ENCODE measurements at regions not wholly inside any gene's neighbourhood (a gene's known extent, or its start where the extent isn't known, plus 50 kb on each side); places are given as distances from the start of the nearest gene placed in this dataset.

DNA sequence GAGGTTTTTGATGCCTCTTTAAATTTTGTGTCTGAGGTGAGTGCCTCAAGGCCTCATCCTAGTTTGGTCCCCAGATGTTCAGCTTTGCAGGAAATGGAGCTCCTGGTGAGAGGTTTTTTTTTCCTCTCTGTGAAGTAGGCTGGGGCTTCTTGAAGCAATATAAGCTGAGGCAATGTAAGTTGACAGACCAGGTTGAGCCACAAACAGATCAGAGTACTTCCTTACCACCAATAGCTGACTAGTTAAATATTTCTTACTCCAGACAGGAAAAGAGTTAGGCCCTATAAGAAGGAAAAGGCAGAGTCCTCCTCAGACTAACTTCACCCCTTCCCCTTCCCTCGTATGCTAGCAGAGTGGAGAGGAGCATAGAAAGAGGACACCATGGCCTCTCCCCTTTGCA is 341.0 kb downstream of the LMO4 start:
- no peak overlapping the region for H3K27ac Mint-ChIP-seq
- H3K4me1 ChIP-seq (ENCODE audit: control insufficient read depth, insufficient read depth, low read length), result no peaks in the 10 kb centered on the region
- WGBS, 2 experiments (ENCODE audit: insufficient coverage in 1 of 2, insufficient read length in 1 of 2), result no CpG with 5 or more reads among the region's 1 CpG
- no peak for DNase-seq
- H3K4me3 Mint-ChIP-seq, result no peak overlapping the region
- H3K36me3 Mint-ChIP-seq (ENCODE audit: low read depth), result no peaks in the 10 kb centered on the region
- no peak overlapping the region for H3K27ac ChIP-seq (ENCODE audit: low read depth, low read length)
- no peaks in the 10 kb centered on the region for H3K9me3 Mint-ChIP-seq
- no peaks in the 10 kb centered on the region for H3K27me3 ChIP-seq (ENCODE audit: control insufficient read depth, insufficient read depth, low read length, poor library complexity, severe bottlenecking)
- no peak overlapping the region for H3K9ac ChIP-seq (ENCODE audit: extremely low read depth, low read length, poor library complexity, severe bottlenecking)
- H3K4me3 ChIP-seq (ENCODE audit: low read length), result no peak overlapping the region
- H3K9me3 ChIP-seq (ENCODE audit: control insufficient read depth, low read length), result no peaks in the 10 kb centered on the region
- no peaks in the 10 kb centered on the region for H3K27me3 Mint-ChIP-seq (ENCODE audit: insufficient read depth)
- TF ChIP-seq, protein P1, sequence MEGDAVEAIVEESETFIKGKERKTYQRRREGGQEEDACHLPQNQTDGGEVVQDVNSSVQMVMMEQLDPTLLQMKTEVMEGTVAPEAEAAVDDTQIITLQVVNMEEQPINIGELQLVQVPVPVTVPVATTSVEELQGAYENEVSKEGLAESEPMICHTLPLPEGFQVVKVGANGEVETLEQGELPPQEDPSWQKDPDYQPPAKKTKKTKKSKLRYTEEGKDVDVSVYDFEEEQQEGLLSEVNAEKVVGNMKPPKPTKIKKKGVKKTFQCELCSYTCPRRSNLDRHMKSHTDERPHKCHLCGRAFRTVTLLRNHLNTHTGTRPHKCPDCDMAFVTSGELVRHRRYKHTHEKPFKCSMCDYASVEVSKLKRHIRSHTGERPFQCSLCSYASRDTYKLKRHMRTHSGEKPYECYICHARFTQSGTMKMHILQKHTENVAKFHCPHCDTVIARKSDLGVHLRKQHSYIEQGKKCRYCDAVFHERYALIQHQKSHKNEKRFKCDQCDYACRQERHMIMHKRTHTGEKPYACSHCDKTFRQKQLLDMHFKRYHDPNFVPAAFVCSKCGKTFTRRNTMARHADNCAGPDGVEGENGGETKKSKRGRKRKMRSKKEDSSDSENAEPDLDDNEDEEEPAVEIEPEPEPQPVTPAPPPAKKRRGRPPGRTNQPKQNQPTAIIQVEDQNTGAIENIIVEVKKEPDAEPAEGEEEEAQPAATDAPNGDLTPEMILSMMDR (conservative IDR thresholded peaks at IDR 0.05), result no peak
- no peaks in the 10 kb centered on the region for H3K4me1 Mint-ChIP-seq
- no peaks in the 10 kb centered on the region for H3K36me3 ChIP-seq (ENCODE audit: control insufficient read depth, insufficient read depth, low read length)

DNA sequence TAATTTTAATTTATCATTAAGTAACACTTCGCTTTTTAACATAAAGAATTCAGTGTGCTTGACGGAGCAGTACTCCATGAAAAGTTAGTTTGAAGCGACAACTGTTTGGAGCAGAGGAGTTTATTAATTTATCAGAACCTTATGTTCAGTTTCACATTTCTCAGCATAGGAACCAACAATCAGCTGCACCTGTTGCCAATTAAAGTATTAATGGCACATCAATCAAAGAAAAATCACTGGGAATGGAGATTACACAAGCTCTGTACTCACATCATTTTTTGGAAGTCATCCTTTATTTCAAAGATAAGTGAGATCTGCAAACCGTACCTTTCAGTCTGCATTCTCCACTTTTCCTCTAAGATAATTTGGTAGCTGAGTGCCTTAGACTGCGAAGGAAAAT is 344.6 kb downstream of the LMO4 start:
- no peak overlapping the region for H3K27ac Mint-ChIP-seq
- Histone ChIP-seq H3K36me3 (ENCODE audit: control insufficient read depth, insufficient read depth, low read length) (no peaks in the 10 kb centered on the region), H3K9ac (ENCODE audit: extremely low read depth, low read length, poor library complexity, severe bottlenecking) (no peak overlapping the region), H3K4me1 (ENCODE audit: control insufficient read depth, insufficient read depth, low read length) (no peaks in the 10 kb centered on the region), H3K27me3 (ENCODE audit: control insufficient read depth, insufficient read depth, low read length, poor library complexity, severe bottlenecking) (no peaks in the 10 kb centered on the region), H3K9me3 (ENCODE audit: control insufficient read depth, low read length) (no peaks in the 10 kb centered on the region), H3K4me3 (ENCODE audit: low read length) (no peak overlapping the region), H3K27ac (ENCODE audit: low read depth, low read length) (no peak overlapping the region)
- no peak overlapping the region for H3K4me3 Mint-ChIP-seq
- no peaks in the 10 kb centered on the region for H3K36me3 Mint-ChIP-seq (ENCODE audit: low read depth)
- 90 to 93% methylated on average over 2 to 5 of the region's 5 CpGs for WGBS, 2 experiments (ENCODE audit: insufficient coverage in 1 of 2, insufficient read length in 1 of 2)
- H3K4me1 Mint-ChIP-seq, result no peaks in the 10 kb centered on the region
- no peaks in the 10 kb centered on the region for H3K9me3 Mint-ChIP-seq
- no peaks in the 10 kb centered on the region for H3K27me3 Mint-ChIP-seq (ENCODE audit: insufficient read depth)
- DNase-seq, result no peak
- TF ChIP-seq, protein P1 (conservative IDR thresholded peaks at IDR 0.05), result no peak

DNA sequence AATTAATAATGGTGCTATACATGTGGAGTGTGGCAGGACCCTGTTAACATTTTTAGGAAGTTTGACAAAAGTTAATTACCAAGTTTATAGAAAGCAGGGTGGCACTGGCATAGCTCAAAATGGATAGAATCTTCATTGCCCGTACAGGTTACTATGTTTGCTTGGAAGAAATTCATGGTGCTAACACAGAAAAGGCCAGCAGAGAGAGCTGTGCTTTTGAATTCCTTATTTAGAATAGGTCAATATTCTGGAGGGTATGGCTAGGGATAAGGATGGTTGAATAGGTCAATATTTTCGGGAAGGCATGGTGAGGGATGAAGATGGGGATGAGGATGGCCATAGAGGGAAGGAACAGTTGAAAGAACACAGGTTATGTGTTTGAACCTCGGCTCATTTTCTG is 345.1 kb downstream of the LMO4 start:
- 90 to 92% methylated on average over 2 to 3 of the region's 3 CpGs for WGBS, 2 experiments (ENCODE audit: insufficient coverage in 1 of 2, insufficient read length in 1 of 2)
- H3K27ac Mint-ChIP-seq, result no peak overlapping the region
- H3K4me3 Mint-ChIP-seq, result no peak overlapping the region
- no peaks in the 10 kb centered on the region for H3K36me3 Mint-ChIP-seq (ENCODE audit: low read depth)
- TF ChIP-seq, protein P1 (conservative IDR thresholded peaks at IDR 0.05), result peak; percentile 50
- Histone ChIP-seq H3K4me3 (ENCODE audit: low read length) (no peak overlapping the region), H3K4me1 (ENCODE audit: control insufficient read depth, insufficient read depth, low read length) (no peaks in the 10 kb centered on the region), H3K27me3 (ENCODE audit: control insufficient read depth, insufficient read depth, low read length, poor library complexity, severe bottlenecking) (no peaks in the 10 kb centered on the region), H3K9me3 (ENCODE audit: control insufficient read depth, low read length) (no peaks in the 10 kb centered on the region), H3K9ac (ENCODE audit: extremely low read depth, low read length, poor library complexity, severe bottlenecking) (no peak overlapping the region), H3K36me3 (ENCODE audit: control insufficient read depth, insufficient read depth, low read length) (no peaks in the 10 kb centered on the region), H3K27ac (ENCODE audit: low read depth, low read length) (no peak overlapping the region)
- H3K4me1 Mint-ChIP-seq, result no peaks in the 10 kb centered on the region
- H3K9me3 Mint-ChIP-seq, result no peaks in the 10 kb centered on the region
- DNase-seq, result no peak
- H3K27me3 Mint-ChIP-seq (ENCODE audit: insufficient read depth), result no peaks in the 10 kb centered on the region
